HG03521 (cell line): ENCODE measurements at regions not wholly inside any gene's neighbourhood (a gene's known extent, or its start where the extent isn't known, plus 50 kb on each side); places are given as distances from the start of the nearest gene placed in this dataset.

Experiments
- ATAC-seq: cut with Tn5 transposase; IDR thresholded peaks from one replicate; pipeline ENCODE4 v1.9.1; 2021; ENCODE audit warnings: mild to moderate bottlenecking, moderate library complexity; ENCODE audit not compliant: unreplicated experiment

DNA sequence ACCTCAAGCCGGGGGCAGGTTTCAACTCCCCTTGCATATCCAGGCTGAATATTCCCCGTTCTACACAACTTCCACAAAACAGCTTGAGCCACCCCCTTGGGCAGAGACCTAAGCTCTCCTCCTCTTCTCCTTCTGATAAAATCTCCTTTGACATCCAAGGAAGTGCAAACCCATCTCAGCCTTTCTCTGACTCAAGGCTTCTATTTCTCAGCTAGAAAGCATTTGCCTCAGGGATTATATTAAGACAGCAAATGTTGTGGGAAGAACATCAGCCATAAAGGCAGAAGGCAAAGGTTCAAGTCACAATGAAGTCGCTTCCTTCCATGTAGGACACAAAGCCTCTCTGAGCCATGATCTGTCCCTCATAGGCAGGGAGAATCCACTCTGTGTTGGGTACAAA is 386.6 kb upstream of the ARID1B start:
- no peak for ATAC-seq

DNA sequence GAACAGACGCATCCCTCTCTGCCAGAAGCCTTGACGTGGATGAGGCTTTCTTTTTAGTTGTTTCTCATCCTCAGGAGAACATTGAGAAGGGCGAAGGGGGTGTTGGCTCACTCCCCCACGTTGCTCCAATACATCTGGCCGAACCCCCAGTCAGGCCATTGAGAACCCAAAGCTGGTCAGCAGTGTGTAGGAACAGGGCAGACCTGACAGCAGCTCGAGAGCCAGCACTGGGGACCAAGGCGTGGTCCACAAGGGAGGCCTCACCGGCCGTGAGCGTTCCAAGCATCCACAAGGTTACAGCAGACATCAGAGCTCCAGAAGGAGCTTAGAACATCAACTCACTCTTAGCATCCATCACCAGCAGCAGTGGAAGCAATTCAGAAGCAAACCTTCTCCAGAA is 387.9 kb upstream of the ARID1B start:
- no peak for ATAC-seq

DNA sequence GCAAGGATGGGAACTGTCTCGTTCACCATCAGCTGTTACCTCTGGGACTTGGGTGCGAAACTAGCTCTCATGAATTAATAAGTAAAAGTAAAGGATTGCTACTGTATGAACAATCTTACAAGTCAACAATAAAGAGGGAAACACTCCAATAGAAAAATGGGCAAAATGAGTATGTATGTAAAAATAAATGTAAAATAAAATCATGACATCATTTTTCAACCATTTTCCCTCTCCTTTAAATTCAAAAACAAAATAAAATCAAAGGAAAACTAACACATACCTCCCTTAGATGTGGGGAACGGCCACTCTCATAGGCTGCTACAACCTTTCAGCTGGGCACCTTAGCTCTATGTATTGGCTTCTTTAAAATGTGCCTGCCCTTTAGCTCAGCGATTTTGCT is 389.7 kb upstream of the ARID1B start:
- no peak for ATAC-seq

DNA sequence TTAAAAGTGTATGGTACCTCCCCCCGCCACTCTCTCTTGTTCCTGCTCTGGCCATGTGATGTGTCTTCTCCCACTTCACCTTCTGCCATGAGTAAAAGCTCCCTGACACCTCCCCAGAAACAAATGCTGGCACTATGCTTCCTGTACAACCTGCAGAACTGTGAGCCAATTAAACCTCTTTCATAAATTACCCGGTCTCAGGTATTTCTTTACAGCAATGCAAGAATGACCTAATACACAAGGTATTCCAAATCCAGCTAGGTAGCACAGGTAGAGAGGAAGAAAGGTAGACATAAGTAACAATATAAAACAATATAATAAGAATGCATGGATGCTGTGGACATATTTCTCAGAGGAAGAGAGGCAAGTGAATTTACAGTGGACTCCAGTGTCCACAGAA is 394.1 kb upstream of the ARID1B start:
- no peak for ATAC-seq

DNA sequence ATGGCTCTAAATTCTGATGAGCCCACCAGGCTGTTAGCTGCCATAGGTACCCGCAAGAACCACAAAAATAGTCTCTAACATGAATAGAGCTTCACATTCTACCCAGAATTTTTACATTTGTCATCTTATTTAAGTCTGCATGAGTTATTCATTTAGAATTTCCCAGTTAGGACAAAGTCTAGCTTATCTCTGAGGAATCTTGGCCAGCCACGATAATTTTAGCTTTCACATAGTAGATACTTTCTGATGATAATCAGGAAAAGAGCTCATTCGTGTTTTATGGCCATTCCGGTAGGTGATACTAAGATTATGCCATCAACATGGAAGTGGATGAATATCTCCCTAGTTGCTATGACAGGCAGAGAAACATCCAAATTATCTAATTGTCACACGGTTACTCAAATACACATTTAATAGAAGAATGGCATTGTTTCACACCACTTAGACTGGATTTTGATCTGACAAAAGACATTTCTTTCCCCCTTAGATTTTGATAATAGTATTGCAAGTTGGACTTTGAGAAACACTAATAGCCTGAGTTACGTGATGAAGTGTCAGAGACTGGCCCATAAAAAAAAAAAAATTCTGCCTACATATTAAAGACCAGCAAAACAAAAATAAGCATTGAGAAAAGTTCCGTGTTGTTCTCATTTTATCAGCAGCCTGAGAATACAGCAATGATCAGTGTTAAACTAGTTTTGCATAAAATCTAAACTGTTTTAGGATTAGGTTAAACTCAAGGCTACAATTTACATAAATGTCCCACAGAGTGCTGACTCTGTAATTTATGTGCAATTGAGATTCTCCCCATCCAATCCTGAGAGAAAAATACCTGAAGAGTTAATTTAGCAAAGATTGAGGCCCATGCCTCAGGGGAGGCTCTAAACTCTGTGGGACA is 397.5 kb upstream of the ARID1B start:
- ATAC-seq = no peak

DNA sequence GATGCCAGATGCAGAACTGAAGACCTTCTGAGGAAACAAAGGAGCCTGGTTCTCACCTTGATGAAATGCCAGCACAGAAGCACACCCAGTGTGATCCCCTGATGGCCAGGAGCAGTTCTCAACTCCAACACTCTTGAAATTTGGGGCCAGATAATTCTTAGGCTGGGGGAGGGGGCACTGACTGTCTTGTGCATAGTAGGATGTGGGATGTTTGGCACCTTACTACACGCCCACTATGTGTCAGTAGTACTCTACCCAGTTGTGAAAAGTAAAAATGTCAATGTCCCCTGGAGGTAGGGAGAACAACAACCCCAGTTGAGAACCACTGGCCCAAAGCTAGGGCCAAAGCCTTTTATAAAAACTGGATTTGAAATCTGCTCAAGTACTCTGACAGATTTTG is 398.3 kb upstream of the ARID1B start:
- no peak for ATAC-seq

DNA sequence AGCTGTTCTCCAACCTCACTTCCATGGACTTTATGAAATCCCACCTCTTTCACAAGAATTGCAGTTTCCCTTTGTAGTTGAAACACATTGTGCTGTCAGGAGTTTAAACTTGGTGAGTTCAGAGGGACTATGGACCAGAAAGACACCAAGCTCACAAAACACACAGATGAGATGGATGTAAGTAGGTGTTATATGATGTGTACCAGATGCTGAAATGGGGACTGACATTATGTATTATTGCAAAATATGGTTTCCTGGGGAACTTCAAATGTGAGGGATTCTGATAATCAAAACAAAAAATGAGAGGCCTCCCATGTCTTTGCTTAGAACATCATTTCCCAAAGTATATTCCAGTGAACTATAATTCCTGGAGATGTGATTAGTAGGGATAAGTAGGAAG is 401.1 kb upstream of the ARID1B start:
- ATAC-seq = no peak

DNA sequence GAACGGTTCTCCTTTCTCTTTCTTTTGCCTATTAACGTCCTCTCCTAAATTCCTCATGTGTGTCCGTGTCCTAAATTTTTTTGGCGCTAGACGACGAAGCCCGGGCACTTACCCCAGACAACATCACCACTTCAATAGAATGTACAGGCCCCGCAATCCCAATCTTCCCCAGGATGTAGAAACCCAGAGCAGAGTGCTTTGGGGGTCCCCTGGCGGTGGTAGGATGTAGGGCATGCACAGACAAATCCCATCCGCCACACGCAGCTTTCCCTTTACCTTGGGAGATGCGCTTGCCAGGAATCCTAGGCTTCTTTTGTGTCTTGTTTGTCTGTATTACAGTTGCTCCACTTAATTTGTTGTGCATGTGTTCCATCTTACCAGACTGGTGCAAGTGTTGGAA is 417.3 kb upstream of the ARID1B start:
- ATAC-seq = no peak

DNA sequence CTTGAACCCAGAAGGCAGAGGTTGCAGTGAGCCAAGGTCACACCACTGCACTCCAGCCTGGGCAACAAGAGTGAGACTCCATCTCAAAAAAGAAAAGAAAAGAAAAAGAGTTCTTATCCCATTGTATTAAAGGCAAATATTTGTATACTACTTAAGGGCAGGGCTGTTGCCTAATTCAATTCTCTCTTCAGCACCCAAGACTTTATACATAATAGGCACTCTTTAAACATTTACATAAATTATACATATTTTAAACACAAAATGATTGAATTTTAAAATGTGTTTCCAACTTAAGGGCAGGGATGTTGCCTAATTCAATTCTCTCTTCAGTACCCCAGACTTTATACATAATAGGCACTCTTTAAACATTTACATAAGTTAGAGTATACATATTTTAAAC is 424.3 kb upstream of the ARID1B start:
- no peak for ATAC-seq

DNA sequence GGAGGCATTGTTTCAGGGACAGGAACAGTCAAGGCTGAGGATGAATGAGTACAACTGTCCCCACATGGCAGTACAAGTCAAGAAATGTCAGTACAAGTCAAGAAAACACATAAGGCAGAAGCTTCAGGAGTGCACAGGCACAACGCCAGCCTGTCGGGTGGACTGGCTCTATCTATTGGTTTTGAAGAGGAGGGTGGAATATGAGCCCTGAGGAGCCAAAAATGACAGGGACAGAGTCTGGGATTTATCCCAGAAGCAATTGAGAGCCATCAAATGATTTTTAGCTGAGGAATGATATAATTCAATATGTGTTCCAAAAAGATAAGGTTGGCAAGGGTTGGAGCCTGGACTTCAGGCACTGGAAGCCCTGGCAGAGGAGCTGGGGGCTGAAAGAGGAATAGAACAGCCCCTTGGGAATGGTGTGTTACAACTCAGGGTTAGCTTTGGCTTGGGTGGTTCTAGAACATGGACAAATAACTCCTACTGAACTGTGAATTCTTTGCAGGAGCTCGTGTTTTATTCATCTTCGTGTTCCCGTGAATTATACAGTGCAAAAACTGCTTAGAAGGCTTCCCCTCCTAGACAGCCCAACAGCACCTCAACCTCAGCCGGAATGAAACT is 425.7 kb upstream of the ARID1B start:
- ATAC-seq = no peak

DNA sequence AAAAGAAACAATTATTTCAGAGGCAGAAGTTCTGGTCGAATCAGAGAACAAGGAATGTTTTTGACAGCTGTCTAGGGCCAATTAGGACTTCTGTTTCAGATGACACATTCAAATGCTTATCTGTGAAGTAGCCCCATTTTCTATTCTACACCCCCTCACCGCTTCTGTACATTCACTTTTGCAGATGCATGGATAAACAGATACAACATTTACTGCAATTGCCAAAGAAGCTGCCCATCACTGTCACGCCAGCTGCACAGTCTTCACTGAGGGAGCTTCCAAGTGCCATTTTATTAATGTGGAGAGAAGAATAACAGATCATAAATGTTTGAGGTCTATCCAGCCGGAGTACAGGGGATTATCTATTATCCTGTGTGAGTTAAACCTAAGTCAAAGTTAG is 426.8 kb upstream of the ARID1B start:
- no peak for ATAC-seq

DNA sequence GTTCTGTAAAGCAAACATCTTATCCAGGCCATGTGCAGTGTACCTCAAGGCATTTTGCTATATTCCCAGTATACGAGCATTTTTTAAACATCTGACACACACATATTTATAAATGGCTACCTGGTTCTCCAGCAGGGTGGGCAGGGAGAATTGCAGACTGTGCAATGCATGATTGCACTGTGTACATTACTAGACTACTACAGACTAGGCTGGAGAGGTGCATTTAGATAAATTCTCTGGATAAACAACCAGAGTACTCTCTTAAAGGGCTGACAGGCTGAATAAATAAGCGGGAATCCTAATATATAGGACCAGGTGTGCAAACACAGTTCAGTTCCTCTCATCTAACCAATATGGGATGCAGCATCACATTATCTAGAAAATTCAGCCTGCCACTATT is 428.3 kb upstream of the ARID1B start:
- ATAC-seq = no peak

DNA sequence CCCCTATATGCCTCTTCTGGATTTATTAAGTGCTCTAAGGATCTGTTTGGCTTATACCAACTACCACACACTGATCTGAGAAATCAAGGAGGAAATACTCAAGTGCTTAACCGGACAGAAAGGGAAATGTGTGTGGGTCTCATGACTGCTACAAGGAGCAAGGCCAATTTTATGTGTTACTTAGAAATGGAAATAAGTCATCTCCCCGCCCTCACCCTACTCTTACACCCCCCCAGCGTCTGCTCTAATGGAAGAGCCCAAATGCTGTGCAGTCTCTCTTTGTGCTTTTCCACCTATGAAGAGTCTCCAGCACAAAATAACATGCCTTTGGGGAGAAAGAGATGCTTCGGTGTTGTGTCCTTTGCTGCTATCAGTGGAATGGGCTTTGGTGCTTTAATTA is 428.8 kb upstream of the ARID1B start:
- ATAC-seq = no peak

DNA sequence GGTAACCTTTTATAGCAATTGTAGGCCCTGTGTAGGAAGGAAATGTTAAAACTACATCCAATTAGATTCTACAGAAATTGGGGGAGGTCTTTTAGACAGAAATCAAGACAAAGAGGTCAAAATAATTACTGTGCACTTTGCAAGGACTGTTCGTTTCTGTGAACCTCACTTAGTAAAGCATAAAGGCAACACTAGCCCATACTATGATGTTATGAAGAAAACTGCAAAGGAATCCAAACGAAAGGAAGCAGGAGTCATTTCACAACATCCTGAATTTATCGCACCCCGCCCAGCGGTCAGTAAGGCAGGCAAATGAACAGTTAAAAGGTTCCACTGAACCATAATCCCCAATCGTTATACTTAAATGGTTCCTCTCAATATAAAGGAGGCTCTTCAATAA is 429.5 kb upstream of the ARID1B start:
- ATAC-seq = no peak

DNA sequence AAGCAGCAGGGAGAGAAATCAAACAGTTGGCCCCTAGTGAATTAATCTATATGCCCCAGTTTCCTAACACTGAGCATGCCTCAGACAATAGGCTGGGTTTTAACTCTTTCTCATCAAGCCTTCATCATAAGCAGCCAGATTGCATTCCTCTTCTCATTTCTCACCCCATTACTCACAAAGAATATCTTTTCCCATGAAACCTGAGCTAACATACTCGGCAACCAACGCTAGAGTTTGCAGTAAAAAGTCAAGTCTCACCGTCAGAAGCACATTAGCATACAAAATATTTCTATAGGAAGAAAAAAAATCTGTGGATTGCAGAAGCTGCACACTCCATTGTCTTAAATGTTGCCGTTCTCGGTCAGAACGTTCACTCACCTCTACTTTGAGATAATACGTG is 429.9 kb upstream of the ARID1B start:
- ATAC-seq = no peak

DNA sequence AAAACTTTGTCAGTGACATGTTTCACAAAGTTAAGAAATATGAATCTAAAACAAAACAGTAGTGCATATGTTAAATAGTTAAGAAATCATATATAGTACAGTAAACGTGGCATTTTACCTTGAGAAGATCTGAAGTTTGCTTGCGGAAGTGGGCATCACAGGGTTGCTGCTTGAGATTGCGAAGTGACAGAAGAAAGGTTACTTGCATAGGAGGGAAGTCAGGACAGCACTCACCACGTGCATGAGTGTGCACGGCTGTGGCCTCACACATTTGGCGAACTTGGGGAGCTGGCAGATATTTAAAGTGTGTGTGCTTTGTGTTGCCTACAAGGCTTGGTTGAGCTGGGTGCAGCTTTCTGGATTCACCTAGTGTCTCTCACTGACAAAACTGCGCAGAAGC is 431.5 kb upstream of the ARID1B start:
- ATAC-seq = no peak

DNA sequence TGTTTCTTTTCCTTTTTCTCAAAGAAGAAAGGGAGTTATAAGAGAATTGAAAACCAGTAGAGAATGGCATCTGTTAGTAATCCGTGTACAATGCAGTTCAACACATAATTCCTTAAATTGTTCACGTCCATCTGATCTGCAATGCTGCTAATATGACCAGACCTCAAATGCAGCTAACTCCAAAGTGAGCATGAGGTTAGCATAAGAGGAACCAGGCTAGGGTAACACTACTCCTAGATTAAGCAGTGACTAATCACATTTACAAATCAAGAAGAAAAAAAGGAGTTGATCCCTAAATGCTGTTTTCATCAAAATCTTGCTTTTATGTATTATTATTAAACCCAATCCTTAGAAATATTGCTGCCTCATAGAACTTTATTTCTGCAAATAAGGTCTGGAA is 432.7 kb upstream of the ARID1B start:
- ATAC-seq = no peak

DNA sequence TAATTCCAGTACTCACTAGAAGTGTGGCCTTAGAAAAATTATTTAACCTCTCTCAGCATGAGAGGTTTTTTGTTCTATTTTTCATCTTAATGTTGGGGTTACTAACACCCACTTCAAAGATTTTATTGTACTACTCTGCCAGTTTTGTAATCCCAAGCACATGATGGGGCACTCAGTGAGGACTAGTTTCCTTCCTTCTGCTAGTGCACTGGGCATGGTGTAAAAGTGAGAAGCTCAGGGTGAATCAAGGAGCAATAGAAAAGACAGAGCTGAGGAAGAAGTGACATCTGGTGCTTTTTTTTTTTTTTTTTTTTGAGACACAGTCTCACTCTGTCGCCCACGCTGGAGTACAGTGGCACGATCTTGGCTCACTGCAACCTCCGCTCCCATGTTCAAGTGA is 439.4 kb upstream of the ARID1B start:
- no peak for ATAC-seq

DNA sequence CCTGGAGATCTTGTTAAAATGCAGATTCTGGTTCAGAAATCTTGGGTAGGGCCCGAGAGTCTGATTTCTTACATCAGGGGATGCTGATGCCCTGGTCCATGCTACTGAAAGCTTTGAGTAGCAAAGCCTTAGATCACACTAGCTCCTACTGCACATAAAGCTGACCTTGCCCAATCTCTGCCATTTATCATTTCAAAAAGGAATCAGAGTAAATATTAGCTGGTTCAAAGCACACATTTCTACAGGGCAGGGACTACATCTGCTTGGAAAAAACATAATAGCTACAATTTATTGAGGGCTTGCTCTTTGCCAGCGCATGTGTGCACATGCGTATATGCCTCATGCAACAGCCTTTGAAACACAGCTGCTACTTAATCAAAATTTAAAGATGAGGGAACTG is 440.4 kb upstream of the ARID1B start:
- ATAC-seq = no peak

DNA sequence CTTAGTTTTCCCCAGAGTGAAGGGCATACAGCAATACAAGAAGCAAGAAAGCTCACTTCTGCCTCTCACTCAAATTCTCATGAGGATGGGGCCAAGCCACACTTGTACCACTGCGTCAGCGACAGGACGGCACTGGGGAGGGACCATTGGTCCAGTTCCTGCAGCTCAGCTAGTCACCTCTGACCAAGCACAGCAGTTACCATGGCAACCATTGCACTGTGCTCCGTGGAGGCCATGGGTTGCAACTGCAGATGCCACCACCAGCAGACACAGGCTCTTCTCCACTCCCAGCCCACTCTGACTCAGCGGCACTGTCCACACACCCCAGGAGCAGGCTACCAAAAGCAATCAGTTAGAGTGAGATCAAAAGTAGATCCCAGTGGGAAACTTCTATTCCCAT is 441.1 kb upstream of the ARID1B start:
- no peak for ATAC-seq

DNA sequence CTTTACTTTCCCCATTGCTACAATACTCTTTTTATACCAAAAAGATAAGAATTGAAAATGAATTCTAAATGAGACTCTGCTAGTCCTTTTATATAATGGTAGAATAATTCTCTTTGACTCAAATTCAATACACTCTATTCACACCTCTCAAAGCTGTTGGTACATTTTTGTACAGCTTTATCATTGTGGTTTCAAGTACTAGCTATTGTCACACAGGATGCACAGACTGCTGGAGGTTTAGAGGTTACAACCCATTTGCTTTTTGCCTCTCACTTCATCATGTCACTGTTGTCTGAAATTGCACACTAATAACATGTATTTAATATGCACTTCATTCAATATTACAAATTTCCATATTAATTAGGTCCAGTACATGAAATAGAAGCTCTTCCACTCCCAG is 442.2 kb upstream of the ARID1B start:
- ATAC-seq = no peak

DNA sequence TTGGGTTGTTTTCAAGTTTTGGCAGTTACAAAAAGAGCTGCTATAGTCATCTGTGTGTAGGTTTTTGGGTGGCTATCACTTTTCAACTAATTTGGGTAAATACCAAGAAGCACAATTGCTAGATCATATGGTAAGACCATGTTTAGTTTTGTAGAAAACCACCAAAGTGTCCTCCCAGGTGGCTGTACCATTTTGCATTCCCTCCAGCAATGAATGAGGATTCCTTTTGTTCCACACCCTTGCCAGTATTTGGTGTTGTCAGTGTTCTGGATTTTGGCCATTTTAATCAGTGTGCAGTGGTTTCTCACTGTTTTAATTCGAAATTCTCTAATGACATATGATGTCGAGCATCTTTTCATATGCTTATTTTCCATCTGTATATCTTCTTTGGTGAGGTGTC is 457.5 kb upstream of the ARID1B start:
- no peak for ATAC-seq
